Islet of Langerhans (tissue), 1 donor: ENCODE measurements at regions not wholly inside any gene's neighbourhood (a gene's known extent, or its start where the extent isn't known, plus 50 kb on each side); places are given as distances from the start of the nearest gene placed in this dataset.

Source experiments
- FAIRE-seq: peaks from one replicate; lab custom pipeline; 2011; peaks lifted over from hg19 to GRCh38; lab: Jason Lieb, UNC

- no peak for FAIRE-seq
Measured at GRCh38 chr9:117860849-117861248, 156.6 kb downstream of the TLR4 start.

GRCh38 chr9:117864385-117865057 lies 160.3 kb downstream of the TLR4 start:
- FAIRE-seq, result no peak

DNA sequence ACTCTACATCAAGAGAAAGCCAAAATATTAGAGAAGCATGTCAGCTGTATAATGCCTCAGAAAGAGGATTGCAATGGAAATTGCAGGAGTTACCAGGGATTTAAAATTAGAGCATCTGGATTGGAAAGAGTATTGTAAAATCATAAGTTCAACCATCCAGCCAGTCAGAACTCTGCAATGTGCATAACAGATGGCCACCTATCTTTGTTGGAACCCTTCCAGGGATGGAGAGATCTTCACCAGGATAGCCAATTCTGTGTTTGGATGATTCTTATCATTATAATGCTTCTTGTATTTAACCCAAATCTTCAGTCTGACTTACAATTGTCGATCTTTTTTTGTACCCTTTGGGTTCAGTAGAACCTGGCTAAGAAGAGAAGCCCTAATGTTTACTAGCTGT lies 164.4 kb downstream of the TLR4 start:
- FAIRE-seq, result no peak

DNA sequence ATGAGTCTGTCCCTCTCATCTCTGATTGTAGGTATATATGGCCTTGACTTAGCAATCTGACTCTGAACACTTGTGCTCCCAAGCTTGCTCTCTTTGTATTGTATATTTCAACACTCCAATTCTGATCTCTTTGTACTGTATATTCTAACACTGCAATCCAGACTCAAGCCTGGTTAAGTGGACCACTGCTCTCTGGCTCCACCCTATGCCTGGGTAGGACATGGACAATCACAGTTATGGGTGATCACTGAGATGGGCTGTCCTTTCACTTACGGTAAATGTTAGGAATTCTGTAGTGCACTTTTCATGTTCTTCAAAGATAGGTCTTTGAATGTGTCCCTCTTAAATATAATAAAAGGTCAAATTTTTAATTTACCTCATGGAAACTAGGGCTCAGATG lies 165.1 kb downstream of the TLR4 start:
- no peak for FAIRE-seq

DNA sequence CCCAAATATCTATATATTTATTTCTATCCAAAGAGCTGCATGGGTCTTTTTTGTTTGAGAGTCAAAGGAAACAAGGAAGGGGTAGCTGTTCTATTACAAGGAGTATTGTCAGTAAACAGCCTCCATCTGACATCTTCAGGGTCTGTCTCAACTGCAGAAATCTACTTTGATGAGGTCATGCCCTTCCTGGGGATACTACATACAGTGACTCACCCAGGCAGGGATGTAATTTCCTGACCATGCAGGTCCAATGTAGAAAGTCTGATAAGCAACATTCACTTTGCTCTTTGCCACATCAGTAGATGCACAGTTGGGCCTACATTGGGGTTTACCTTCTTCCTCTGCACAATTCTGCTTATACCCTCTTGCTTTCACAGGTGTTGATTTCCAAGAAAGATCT lies 165.5 kb downstream of the TLR4 start:
- no peak for FAIRE-seq

DNA sequence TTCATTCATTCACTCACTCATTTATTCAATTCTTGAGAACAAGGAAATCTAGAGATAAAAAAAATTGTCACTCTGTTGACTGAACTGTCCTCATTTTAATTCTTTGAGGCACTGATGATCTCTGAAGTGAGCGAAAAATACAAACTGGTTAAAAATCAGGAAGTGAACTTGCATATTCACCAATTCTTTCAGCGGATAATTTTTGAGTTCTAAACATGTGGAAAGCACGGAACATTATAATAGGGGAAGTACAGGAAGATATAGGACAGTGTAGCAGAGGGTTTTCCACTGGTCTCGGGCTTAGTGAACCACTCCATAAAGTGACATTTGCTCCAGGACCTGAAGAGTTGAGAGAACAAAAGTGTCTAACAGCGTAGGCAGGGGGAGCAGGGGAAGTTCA lies 169.5 kb downstream of the TLR4 start:
- FAIRE-seq, result no peak

DNA sequence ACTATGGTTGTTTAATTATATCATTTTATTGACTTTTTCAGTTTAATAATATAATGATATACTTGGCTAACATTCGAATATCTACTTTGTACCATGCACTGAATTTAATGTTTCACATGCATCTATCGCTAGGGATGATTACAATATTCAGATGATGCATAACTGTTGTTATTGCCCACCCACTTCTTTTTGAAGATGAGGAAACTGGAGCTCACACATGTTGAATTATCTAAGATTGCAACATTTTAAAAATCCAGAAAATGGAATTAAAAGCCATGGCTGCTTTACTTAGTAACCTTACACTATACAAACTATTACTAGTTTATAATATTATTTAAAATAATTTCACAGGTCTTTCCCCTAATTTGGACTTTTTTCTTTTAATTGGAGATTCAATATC lies 171.7 kb downstream of the TLR4 start:
- no peak for FAIRE-seq

DNA sequence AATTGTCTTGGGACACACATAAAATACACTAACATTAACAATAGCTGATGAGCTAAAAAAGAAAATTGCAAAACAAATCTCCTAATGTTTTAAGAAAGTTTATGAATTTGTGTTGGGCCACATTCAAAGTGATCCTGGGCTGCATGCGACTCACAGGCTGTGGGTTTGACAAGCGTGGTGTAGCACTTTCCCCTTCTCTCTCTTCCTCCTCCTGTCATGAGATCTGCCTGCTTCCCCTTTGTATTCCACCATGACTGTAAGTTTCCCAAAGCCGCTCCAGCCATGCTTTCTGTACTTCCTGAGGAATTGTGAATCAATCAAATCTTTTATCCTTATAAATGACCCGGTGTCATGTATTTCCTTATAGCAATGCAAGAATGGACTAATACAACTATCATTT lies 178.0 kb downstream of the TLR4 start:
- FAIRE-seq, result no peak

- FAIRE-seq, result no peak
Measured at GRCh38 chr9:117886616-117887015, 182.4 kb downstream of the TLR4 start.

DNA sequence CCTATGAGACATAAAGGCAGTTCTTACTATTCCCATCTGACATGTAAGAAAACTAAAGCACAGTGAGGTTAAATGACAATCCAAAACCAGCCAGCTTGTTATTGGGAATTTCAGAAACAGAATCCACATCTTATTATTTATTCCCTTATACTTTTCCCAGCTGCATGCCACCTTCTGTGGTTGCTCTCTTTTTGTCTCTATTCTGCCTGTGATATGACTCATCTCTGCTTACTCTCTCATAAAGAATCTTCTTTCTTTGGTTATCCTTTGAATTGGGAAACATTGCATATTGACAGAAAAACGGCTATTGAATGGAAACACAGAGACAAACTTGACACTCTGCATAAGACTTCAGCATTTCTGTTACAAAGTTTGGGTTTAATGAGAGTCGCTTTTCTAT lies 183.2 kb downstream of the TLR4 start:
- no peak for FAIRE-seq

- FAIRE-seq, result no peak
Measured at GRCh38 chr9:117887941-117888340, 183.7 kb downstream of the TLR4 start.

DNA sequence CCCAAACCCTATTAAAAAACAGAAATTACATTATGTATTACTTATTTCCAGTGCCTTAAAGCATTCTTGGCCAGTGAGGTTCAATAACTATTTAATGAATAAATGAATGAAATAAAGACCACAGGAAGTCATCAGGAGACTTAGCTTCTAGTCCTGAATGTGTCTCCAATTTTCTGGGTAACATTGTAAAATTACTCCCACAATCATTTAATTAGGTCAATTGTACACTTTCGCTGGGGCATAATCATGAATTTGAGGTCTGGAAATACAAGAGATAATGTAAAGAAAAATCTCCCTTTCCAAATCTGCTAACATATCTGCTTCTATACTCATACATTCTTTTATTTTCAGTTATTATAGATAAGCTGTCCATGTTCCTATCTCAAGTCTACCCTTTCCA lies 199.2 kb downstream of the TLR4 start:
- FAIRE-seq, result no peak

DNA sequence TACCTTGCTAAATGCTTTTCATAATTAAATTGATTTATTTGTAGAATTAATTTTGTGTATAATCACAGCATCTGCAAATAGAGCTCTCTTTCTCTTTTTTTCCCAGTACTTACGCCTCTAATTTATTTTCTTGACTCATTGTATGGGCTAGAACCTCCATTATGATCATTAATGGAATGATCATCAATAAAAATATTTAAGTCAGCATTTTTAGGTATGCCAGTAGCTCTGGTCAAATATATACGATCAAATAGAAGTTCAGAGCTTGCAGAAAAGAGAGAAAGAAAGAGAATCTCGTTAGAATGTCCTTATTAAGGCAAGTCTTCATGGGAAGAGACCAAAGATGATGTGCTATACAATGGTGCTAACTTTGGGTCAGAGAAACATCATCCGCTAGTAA lies 202.6 kb downstream of the TLR4 start:
- no peak for FAIRE-seq

GRCh38 chr9:117907420-117907819 lies 203.2 kb downstream of the TLR4 start:
- FAIRE-seq, result no peak

DNA sequence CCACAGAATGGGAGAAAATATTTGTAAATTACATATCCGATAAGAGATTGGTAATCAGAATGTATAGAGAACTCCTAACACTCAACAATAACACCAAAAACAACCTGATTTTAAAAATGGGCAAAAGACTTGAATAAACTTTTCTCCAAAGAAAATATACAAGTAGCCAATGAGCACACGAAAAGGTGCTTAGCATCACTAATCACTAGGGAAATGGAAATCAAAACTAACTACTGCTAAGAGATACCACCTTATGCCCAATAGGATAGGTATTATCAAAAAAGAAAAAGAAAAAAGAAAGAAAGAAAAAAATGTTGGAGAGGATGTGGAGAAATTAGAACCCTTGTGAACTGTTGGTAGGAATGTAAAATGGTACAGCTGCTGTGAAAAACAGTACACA lies 212.1 kb downstream of the TLR4 start:
- FAIRE-seq, result no peak

- no peak for FAIRE-seq
Measured at GRCh38 chr9:117917873-117918272, 213.7 kb downstream of the TLR4 start.

GRCh38 chr9:117919538-117919937 lies 215.3 kb downstream of the TLR4 start:
- FAIRE-seq, result no peak

DNA sequence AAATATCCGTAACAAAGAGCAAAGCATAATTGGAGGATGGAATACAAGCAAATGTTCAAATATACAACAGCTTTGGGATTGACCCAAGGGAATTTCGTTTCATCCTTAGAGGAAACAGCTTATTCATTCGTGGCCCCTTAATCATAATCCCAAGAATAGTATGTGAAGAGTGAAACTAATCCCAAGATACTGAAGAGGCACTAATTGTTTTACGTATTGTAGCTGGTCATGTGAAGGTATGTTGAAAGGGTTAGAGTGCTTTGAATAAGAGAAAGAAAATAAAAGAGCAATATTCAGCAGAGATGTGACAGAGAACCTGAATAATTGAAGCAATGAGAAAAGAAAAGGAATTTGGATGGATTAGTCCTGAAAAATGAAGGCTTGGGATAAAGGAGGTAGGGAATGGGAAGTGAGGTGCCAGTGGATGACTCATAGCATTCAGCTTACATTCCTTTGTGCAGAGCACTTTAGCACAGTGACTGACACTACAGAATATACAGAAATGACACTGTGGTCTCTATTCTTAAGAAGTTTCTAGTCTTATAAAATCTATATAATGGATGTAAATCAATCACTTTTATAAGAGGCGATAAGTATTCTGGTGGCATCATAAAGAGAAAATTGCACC lies 221.9 kb downstream of the TLR4 start:
- no peak for FAIRE-seq

- FAIRE-seq, result no peak
Measured at GRCh38 chr9:117927354-117927753, 223.2 kb downstream of the TLR4 start.

DNA sequence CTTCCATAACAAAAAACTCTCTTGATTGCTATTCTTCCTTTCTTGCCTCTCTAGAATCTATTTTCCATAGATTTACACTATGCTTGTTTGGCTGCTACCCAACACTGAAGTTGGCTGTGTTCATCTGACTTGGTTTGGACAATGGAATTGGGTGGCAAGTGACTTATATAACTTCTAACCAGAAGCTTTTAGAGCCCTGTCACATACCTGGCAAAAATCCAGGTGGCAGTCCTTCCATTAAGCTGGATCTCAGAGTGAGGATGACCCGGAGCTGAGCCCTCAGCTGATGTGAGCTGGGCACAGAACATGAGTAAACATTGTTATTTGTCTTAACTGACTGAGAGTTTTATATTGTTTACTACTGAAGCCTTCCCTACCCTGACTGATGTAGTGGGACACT lies 225.7 kb downstream of the TLR4 start:
- FAIRE-seq, result no peak

GRCh38 chr9:117932585-117932984 lies 228.4 kb downstream of the TLR4 start:
- no peak for FAIRE-seq

GRCh38 chr9:117936185-117937130 lies 232.3 kb downstream of the TLR4 start:
- no peak for FAIRE-seq

DNA sequence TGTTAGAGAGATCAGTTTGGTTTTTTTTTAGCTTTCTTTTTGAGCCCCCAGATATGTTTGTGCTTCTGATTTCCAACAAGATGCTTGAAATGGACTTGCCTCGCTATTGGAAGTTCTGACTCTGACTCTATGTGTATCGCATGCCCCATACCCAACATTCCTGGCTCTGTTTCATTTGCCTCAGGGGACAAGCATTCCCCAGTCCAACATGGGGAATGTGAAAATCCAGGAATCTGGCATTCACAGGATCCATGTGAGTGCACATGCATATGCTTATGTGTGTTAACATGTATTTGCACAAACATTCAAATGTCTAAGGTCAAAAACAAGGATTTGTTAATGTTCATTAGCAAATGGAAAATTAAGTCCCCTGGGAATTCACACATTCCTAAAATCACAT lies 233.9 kb downstream of the TLR4 start:
- FAIRE-seq, result no peak
